ENCODE measurements at regions not wholly inside any gene's neighbourhood (a gene's known extent, or its start where the extent isn't known, plus 50 kb on each side); places are given as distances from the start of the nearest gene placed in this dataset.

DNA sequence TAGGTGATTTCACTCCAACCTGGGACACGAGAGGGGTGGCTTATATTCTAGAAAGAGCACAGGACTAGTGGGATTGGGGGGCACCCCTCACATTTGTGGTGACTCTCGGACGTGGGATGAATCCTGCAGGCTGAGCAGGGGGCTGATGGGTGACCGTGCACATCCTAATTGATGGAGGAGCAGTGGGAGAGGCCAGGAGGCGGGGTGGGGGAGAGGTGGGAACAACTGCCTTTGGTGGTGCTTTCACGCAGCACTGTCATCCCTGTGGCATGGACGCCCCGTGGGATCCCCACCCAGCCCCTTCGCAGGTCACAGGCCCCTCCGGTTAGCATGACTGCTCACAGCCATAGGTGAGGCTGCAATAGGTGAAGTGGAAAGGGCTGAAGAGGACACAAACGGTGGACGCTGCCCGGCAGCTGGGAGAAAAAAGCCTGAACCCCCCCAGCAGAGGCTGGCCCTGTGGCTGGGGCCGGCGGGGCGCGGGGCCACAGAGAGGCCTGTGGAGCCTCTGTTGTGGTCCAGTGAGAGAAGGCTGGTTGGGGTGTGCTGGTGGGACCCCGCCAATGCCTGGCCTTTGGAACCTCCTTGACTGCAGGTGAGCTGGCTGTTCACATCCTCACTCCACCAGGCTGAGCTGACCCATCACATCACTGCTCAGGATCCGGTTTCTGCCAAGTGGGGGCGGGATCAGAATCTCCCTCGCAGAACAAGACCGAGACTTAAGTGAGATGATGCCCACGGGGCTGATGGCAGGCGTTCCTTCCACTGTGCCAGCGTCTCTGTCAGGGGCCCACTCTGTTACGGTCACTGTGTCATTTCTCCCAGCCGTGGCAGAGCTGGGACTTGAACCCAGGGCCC lies 325.4 kb downstream of the TEX29 start:
- no peak for DNase-seq (ENCODE audit: low read depth)

DNA sequence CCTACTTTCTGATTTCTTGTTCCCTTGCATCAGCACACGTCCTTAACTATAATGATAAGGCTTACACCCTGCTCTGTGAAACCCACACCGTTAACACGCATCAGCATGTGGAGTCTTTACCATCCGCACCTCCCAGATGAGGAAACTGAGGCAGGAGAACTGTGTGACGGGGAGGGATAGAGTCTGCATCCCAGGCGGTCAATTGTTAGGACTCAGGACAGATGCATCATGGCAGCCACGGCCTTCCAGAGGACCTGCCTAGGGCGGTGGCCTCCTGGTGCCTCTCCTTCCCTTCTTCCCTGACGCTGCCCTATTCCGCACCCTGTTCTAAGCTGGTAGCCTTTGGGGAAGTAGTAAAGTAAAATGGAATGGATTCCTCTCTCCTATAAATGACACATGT lies 326.0 kb downstream of the TEX29 start:
- DNase-seq (ENCODE audit: low read depth): no peak

DNA sequence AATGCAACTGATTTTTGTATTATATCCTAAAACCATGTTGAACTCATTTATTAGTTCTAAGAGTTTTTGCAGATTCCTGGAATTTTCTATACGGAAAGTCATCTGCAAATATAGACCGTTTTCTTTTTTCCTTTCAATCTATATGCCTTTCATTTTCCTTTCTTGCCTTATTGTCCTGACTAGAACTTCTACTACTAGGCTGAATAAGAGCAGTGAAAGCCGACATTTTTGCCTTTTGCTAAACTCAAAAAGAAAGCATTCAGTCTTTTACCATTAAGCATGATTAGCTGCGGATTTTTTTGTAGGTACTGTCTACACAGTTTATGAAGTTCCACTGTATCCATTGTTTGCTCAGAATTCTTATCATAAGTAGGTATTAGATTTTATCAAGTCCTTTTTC lies 328.4 kb downstream of the TEX29 start:
- DNase-seq (ENCODE audit: low read depth): no peak

DNA sequence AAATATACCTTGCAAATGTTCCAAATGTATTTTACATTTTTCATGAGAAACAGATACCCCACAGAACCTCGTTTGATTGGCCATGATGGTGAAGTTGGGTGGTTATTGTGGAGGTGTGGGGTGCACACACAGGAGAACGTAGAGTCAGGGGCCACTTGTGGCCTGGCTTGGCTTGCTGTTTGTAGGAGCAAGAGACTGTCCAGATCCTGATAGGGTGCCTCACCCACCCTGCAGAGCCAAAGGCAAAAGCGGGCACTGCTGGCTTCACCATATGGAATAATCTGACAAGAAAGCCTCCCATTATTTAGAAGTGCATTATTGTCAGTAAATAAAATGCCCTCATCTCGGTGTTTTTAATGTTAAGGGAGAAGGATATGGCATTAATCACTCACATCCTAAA lies 330.2 kb downstream of the TEX29 start:
- DNase-seq (ENCODE audit: low read depth): no peak

DNA sequence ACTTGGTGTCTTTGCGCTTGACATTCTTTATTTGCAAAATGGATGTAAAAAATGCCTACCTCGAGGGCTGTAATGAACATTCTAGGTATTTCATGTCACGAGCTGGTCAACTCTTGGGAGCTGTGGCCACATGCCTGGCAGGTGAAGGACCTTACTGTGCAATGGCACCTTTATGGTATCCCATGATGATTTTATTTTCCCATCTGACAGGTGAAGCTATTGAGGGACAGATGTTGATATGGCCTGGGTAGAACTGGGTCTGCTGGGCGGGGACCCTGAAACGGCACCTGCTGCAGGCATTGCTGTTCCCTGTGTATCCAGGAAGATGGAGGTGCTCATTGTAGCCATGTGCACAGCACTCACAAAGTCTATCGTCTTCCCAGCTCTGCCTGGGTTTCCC lies 332.2 kb downstream of the TEX29 start:
- DNase-seq (ENCODE audit: low read depth): no peak

DNA sequence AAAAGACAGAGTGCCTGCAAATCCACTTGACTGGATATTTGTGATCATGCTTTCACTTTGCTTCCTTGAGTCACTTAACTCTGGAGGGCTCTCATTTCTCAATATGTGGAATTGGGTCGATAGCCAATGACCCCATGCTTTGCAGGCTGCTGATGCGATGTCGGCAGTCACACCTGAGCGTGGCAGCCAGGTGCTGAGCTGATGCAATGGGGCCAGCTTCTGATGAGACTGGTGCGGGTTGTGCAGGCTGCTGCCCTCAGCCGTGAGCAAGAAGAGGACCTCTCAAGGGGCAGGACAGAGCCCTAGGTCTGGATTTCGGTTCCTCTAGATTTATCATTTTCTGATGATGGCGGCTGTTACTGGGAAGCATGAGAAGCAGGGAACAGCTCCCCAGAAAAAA lies 334.1 kb downstream of the TEX29 start:
- DNase-seq (ENCODE audit: low read depth): no peak

DNA sequence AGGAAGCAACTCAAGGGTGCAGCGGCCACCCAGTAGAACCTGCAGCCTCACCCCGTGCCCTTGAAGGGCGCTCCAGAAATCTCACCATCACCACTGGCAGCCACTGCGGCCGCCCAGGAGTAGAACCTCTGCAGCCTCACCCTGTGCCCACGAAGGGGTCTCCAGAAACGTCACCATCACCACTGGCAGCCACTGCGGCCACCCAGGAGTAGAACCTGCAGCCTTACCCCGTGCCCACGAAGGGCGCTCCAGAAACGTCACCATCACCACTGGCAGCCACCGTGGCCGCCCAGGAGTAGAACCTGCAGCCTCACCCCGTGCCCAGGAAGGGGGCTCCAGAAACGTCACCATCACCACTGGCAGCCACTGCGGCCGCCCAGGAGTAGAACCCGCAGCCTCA lies 336.0 kb downstream of the TEX29 start:
- no peak for DNase-seq (ENCODE audit: low read depth)

DNA sequence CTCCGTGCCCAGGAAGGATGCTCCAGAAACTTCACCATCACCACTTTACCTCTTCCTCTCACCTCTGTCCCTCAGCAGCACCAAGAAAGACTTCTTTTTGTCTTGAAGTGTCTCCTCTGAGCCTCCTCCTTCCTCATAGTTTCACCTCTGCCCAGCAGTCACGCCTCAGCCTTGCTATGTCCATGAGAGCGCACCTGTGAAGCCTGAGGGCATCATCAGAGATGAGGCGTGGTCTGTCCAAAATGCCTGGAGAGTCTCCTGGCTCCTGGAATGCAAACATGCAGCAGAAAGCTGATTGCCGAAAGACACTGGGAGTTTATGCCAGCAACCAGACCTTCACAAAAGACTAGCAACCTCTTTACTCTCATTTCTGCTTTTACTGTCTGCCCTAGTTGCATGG lies 336.6 kb downstream of the TEX29 start:
- DNase-seq (ENCODE audit: low read depth): no peak

DNA sequence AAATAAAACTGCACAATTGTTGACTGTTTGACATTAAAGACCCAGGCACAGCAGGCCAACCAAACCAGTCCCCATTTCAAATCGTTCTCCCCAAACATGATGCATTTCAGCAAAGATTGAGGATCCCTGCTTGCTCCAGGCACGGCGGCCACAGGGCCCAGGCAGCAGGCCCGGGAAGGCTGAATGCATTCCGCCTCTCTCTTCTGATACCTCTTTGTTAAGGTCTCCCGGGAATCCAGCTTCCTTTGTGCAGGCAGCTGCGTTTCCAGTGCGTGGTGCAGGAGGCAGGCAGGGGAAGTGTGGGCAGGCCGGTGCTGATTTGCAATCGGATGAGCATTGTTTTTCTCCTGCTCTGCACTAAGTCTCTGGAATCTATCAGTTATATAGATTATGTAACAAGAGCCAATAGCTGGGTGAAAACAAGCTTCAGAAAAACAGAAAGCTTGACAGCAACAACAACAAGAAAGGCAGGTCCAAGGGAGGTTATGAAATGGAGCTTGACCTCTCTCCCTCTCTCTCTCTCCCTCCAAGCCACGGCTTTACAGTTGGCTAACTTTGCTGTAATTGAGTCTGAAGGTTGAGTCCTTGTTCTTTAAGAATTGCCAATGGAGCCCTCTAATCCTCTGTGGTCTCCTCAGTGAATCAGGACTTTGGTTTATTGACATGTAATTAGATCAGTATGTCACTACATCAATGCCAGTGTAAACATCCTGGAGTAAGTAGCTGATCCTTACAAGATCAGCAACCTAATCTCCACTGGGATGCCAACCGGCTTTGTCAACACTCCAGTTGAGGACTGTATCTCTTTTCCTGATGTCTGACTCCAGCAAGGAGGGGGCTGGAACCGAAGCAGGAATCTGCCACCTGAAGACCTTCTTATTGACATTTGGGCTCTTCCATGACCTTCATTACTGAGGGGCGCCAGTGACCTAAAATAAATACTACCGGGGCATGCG lies 338.0 kb downstream of the TEX29 start:
- no peak for DNase-seq (ENCODE audit: low read depth)

DNA sequence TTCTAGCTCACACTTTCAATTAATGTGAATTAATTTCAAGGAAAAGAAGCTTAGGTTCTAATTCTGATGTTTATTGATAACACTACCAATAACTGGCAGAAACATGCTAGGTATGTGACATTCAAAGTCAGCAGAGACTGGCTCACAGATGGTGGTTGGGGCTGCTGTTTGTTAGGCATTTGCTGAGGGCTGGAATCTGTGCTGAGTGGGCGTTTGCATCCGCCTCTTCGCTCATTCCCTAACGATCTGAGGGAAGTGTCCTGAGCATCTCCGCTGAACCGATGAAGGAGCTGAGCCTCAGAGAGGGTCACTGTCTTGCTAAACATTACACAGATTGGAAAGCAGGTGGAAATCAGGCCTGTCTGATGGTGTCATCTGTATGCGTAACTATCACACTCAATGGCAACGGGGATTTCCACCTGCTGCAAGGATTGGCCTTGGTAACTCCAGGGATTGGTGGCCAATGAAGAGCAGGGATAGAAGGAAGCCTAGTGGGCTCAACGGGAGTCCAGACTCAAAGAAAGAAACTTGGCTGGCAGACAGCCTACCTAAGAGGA lies 338.9 kb downstream of the TEX29 start:
- no peak for DNase-seq (ENCODE audit: low read depth)

DNA sequence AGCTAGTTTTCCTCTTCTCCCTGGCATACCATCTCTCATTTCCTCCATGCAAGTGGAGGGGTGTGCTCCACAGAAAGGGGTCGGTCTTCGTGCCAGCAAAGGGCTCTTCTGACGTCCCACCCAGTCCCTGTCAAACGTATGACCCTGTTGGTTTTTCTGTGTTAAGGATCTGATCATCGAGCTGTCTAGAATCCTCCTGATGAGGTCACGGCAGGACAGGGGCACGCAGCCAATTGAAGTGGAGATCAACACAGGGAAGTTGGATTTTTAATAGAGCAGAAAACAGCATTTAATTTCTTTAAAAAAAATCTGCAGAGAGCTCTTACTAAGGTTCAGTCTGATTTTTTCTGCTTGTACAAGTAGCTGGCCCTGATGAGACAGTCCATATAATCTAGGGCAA lies 339.4 kb downstream of the TEX29 start:
- DNase-seq (ENCODE audit: low read depth): no peak

DNA sequence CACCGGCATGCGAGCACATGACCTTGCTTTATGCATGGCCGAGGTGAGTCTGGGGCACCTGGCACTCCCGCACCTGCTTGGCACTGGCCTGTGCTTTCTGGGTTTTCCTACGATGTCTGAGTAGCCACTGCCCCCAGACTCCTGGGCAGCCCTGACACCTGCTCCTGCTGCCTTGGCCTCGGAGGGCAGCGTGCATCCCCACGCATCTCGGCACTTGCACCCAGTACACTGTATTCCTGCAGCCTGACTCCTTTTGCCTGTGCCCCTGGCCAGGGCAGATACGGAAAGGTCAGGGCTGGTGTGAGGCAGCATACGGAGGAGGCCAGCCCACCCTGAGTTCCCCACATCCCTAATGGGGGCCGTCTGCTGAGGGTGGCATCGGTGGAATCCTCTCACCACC lies 340.6 kb downstream of the TEX29 start:
- DNase-seq (ENCODE audit: low read depth): no peak

DNA sequence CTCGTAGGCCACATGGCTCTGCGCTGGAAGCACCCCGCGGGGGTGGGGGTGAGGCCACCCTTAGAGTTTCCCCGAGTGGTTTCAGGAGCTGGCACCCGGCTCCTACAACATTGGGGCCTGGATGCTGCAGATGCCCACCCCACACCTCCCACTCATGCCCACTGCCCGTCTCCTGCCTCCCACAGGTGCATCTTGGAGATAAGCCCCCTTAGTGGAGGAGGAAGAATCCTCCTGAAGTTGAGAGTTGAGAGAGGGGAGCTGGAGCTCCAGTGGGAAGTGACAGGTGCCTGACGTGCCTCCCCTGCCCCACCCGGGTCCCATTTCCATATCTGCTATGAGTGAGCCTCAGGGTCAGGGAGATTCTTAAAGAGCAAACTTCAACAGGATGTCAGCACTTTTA lies 341.3 kb downstream of the TEX29 start:
- no peak for DNase-seq (ENCODE audit: low read depth)

DNA sequence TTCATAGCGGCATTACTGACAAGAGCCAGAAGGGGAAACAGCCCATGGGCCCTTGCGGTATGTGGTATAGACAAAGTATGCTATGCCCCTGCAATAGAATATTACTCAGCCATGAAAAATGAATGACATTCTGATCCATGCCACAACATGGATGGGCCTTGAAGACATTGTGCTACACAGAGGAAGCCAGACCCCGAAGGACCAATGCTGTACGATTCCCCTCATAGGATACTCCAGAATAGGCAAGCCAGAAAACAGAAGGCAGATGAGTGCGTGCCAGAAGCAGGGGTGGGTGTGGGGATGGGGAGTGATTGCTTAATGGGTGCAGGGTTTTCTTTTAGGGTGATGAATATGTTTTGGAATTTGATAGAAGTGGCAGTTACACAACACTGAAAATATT lies 342.0 kb downstream of the TEX29 start:
- no peak for DNase-seq (ENCODE audit: low read depth)

DNA sequence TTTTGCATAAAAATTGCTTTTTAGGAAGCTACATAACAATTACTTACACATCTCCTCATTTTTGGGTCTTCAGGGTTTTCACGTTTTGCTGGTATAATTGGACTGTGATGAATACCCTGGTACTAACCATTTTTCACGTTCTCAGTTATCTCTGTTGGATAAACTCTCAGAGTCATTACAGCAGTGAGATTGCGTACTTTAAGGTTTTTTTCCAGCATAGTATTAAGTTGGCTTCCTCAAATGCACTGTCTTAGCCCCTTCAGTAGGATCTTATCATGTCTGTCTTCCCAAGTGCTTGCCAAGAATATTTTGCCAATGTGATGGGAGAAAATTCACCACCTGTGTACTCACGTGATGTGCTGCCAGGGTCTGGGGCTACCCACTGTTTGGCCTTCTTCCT lies 342.5 kb downstream of the TEX29 start:
- DNase-seq (ENCODE audit: low read depth): no peak

DNA sequence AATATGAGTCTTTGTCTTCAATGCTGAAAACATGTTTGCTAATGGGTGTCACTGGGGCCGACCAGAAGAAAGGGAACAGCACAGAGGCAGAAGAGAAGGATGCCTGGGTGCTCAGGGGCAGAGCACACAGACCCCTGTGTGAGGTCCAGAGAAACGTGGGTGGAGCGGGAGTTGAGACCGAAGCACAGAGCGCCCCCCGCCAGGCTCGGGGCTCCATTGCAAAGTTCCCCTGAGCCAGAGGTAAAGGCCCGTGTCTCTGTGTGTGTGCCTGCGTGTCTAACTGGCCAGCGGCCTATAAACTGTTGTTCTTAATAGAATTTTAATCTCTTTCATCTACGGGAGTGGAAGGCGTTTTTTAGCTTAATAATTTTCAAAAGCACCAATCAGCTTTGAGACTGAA lies 343.1 kb downstream of the TEX29 start:
- DNase-seq (ENCODE audit: low read depth): no peak

DNA sequence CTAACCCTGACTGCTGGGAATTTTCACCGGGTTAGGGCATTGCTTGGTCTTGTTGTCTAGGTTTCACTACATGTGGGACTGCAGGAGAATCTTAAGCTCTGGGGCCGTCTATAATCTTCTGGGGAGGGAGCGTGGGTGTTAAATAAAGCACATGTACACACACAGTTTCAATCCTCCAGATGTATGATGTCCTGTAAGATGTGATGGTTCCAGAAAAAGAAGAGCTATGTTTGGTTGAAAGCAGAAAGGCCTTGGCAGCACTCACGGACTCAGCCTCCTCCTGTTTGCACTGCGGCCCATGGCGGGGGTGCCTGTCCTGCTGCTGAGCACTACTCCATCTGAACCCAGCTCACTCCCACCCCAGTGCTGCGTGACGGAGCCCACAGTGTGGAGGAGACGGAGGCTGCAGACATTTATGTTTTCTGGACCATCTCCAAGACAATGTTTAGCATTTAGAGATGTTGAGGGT lies 343.5 kb downstream of the TEX29 start:
- DNase-seq (ENCODE audit: low read depth): no peak

DNA sequence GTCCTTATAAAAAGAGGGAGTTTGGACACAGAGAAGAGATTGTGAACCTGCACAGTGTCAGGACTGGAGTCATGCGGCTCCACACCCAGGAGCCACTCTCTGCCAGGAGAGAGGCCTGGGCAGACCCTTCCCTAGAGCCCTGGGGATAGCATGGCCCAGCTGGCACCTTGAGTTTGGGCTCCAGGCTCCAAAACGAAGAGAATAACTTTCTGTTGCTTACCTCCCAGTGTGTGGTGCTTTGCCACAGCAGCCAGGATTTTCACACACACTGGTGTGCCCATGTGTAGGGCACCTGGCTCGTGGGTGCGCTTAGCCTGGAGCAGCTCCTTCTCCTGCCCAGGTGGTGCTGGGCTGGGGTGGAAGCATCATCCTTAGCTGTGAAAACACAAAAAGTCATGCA lies 344.3 kb downstream of the TEX29 start:
- no peak for DNase-seq (ENCODE audit: low read depth)

DNA sequence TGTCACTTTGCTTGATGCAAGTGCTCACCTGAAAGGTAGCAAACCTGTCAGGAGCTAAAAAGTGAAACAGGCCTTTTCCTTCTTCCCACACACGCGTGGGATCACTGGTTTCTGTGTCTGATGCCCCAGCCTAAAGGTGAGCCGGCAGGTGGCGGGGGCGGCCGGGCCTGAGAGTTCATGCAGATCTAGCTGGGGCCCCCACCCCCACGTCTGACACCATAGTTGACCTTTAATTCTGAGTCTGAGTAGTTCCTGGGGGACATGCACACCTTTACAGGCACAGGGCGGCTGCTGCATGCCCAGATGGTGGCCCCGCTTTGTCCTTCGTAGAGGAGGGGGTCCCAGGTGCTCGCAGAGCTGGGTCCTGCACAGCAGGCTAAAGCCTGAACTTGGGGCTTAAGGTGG lies 345.3 kb downstream of the TEX29 start:
- no peak for DNase-seq (ENCODE audit: low read depth)

DNA sequence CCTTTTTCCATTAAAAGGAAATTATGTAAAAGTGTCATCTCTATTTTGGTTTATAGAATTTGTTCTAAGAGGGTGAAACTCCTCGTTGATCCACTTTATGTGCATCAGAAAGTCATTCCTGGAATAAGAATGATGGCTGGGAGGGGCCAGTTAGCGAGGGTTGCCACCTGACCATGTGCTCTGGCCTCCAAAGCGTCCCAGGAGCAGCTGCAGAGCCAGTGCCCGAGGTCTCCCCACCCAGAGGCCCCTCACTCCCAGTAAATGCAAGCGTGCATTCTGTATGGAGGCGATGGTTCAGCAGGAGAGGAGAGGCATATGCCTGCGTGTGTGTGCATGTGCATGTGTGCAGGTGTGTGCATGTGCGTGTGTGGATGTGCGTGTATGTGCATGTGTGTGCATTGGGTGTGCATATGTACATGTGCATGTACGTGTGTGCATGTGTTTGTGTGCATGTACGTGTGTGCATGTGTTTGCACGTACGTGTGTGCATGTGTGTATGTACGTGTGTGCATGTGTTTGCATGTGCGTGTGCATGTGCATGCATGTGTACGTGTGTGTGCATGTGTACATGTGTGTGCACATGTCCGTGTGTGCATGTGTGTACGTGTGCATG lies 345.8 kb downstream of the TEX29 start:
- no peak for DNase-seq (ENCODE audit: low read depth)

DNA sequence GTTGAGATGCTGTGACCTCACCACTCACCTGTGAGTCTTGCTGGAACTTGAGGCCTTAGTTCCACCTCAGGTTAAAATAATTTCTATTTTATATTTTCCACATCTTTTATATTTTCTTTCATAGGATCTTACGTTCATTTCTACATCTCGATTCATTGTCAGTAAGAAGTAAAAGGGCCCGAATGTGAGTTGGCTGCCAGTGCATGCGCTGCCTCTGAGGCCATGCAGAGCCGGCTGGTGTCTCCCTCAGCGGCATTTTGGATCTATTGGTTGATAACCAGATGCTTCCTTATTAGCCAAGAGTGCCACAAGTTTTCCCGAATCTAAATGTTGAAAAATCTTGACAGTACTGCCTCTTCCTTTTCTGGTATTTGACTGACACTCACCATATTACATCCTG lies 347.3 kb downstream of the TEX29 start:
- DNase-seq (ENCODE audit: low read depth): no peak

DNA sequence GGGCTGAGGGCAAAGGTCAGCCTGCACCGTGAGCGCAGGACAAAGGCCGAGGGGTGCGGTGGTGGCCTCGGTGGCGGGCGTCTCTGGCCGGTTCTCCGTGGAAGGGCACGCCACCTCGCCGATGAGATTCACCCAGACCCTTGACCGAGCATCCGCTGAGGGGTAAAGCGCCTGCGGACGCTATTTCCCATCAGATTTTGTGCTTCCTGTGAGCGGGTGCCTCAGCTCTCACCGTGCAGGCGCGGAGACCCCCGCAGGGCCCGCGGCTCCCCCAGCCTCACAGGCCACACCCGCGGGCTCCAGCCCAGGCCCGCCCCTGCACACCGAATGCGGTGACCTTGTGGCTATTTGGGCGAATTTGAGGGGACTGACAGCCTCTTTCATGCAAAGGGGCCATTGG lies 348.0 kb downstream of the TEX29 start:
- no peak for DNase-seq (ENCODE audit: low read depth)

Data from stimulated activated CD4-positive, alpha-beta T cell treated with anti-CD3 and anti-CD28 coated beads, Interleukin-2, amount 100 ng/mL, for 4 hours (primary cell).